GM18505 (cell line): ENCODE measurements at regions not wholly inside any gene's neighbourhood (a gene's known extent, or its start where the extent isn't known, plus 50 kb on each side); places are given as distances from the start of the nearest gene placed in this dataset.

Experiments
- ATAC-seq: cut with Tn5 transposase; IDR thresholded peaks from one replicate; pipeline ENCODE4 v1.9.1; 2021; ENCODE audit not compliant: unreplicated experiment
- POLR2A ChIP-seq: IDR thresholded peaks from 4 replicates; pipeline ENCODE4 v1.6.1; 2011; ENCODE audit warnings: borderline replicate concordance; ENCODE audit not compliant: insufficient read depth, insufficient read length; ENCODE audit errors: extremely low read depth

DNA sequence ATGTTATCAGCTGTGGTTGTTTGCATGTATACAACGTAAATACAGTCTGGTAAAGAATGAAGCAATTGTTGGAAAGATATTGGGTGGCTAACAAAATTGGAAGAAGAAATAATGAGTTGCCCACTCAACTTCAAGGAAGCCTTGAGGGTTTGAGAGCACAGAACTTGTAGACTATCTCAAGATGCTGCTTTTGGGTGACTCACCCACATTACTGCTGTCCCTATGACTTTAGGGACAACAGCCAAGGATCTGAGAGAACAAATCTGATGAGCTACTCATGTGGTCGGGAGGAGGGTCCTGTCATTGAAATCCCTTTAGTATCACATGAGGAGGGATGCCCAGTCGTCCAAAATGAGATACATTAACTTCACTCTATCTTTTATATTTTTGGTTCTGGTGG, 261.8 kb downstream of the GAS1 start:
- no peak for ATAC-seq
- no peak for TF ChIP-seq POLR2A

DNA sequence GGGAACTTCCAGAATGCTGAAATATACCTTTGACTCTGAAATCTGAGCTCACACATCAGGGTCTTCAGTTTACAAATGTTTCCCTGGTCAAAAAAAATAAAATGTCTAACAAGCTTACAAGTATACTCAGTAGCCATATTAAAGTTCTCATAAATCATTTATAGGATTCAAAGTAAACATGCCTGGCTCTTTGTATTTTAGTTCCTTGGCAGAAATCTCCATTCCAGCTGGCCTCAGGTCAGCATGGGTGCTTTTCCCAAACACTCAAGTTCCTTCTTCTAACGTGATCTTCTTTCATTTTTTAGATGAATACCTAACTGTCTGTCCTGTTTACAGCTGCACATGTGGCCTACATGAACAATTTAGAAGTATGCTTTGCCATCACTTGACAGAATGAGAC, 263.2 kb downstream of the GAS1 start:
- TF ChIP-seq POLR2A = no peak
- no peak for ATAC-seq

DNA sequence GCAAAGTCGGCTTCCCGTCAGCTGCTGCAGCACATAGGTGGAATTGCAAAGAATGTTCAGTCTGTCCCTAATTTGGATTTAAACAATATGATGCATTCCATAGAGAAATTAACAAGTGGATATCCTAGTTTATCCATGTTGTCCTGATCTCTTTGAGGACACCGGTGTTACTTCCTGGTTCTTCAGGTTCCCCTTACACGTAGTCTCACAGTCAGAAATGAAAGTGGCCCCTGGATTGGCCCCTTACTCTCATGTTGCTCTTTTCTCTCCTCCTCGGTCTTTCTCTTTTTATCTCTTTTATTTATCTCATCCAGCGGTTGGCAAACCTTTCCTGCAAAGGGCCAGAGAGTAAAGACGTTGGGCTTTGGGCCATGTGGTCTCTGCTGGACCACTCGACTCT, 265.1 kb downstream of the GAS1 start:
- no peak for TF ChIP-seq POLR2A
- no peak for ATAC-seq

DNA sequence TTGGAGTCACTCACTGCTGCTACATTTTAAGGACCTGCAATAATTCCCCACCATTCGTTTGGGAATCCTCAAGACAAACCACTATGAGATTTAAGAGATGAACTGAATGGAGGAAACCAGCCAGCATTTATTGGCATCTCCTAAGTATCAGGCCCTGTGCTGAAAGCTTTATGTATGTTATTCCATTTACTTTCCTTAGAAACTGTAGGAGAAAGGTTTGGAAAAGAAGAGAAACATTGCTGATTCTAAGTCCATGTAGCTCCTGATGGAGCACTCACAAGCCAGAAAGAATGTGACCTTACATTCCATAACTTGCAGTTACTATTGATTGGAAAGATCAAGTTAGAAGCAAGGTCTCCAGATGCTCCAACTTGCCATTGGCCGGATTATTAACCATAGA, 267.4 kb downstream of the GAS1 start:
- no peak for ATAC-seq
- no peak for TF ChIP-seq POLR2A

DNA sequence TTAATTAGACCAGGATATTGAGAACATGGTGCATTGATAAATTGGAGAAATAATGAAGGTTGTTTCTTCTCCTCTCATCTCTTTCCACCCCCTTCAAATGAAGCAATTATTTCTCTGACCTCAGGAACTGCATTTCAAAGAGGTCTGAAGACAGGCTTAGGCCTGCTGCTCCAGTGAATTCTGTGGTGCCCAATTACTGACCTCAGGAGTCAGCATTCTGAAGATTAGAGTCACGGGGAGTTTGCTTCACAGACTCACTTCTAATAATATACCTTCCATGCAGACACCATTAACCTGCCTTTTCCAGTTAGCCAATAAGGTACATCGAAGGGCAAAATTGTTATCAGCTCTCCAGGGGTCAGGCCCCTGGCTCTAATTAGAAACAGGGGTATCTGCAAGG, 270.9 kb downstream of the GAS1 start:
- no peak for TF ChIP-seq POLR2A
- ATAC-seq = no peak

DNA sequence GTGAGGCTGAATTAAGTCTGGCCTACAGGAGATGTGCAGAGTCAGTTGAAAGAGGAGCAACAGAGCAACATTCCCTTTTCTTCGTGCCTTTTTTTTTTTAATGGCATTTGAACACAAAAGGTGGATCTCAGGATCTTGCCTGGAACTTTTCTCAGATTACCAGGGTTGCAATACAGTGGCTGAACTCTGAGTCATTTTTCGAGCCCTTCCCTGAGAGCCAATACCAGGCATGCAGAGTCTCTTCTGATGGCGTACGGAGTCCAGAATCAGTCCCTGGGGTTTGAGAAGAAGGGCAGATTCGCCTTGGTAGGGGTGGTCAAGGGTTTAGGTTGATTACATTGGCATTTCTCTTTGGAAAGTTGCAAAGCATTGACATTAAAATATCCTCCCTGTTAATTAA, 271.5 kb downstream of the GAS1 start:
- TF ChIP-seq POLR2A = no peak
- no peak for ATAC-seq

DNA sequence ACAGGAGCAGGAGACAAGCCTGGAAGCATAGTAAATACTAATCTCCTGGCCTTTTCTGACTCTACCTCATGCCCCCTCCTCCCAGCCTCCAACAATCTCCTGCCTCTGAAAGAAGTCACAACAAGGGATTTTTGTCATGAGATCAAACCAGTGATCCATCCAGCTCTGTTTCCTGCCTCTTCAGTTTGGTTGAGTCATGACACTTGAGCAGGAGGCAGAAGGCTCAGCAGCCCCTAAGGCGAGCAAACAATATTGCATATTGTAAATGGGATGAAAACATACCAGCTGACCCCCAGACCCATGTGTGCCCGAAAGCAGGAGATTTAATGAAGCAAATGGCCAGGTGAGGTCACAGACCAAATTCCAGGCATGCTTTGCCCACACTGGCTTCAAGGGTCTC, 272.8 kb downstream of the GAS1 start:
- TF ChIP-seq POLR2A = no peak
- ATAC-seq = no peak

DNA sequence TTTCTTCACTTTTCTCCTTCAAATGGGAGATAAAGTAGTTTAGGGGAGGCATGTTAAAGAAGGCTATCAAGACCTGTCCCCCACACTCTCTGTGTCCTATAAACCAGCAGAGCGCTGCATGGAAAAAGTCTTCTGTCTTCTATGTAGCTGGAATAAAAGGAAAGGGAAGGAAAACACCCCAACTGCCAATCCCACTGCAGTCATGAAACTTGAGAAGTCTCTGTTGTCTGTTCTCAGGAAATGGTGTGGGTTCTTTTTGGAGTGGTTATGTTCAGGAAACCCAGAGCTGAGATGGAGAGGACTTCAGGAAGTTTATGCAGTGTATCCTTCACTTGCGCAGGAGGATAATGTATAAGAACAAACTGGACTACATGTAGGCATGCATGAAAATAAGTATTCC, 274.3 kb downstream of the GAS1 start:
- TF ChIP-seq POLR2A = no peak

DNA sequence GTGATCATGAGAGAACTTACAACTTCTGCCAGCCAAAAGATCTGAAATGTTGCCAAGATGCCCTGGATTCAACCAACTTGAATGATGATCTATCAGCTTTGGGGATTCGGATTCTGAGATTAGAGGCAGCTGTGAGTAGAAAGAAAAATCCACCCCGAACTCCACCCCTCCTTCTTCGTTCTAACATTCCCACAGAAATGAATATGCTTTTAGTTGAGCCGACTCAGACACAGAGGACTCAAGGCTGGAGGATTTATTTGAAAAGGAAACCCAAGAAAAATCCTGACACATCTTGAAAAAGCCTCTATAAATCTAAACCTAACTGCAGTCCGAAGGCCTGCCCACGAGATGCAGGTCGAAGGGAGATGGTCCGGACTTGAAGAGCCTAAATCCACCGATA, 275.0 kb downstream of the GAS1 start:
- no peak for TF ChIP-seq POLR2A
- ATAC-seq = no peak

More for the DNA sequence above, 274.3 kb downstream of the GAS1 start:
- no peak for ATAC-seq

DNA sequence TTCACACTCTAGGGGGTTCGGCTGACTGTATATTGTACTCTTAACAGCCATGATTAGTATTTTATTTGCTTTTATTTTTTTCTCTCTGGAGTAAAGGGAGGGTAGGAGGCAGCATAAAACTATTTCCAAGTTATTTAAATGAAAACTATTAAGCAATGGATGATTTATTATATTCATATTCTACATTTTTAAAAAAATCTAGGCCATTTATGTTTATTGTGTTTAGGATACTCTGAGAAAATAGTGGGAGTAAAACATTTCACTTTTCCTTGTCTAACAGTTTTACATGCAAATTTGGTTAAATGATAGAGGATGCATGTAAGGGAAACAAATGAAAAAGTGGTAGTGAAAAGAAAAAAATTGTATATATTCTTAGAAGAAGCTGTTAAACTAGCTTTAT, 276.3 kb downstream of the GAS1 start:
- TF ChIP-seq POLR2A = no peak
- ATAC-seq = no peak

DNA sequence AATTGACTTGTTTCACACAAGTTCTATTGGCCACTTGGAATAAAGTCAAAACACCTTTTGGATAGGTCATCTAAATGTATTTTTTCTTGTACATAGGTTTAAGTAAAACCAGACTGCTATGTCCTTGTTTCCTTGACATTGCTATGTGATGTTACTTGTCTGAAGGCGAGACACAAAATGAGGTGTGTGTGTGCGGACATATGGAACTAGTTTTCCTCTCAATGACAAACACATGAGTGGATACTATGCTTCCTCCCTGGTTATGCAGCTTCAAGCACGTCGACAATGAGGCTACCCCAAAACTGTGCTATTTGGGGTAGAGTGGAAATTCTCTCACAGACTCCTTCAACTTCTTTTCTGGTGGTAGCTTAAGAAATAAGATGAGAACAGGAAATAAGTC, 276.8 kb downstream of the GAS1 start:
- ATAC-seq = no peak
- TF ChIP-seq POLR2A = no peak

DNA sequence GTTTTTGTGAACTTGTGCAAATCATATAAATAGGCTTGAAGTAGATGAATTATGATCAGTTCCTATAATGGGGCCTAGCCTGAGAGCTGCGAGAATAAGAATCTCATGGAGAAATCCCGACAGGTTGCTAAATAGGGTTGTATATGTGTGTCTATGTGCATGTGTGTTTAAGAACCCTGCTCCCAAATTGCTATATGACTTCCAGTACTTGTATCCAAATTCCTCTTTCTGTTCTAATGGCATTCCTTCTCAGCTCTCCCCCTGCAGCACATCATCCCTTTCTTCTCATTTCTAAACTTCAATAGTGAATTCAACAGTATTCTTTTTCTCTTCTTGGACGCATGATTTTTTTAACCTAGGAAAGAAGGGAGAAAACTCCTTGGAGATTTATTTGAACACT, 277.2 kb downstream of the GAS1 start:
- no peak for ATAC-seq
- no peak for TF ChIP-seq POLR2A

DNA sequence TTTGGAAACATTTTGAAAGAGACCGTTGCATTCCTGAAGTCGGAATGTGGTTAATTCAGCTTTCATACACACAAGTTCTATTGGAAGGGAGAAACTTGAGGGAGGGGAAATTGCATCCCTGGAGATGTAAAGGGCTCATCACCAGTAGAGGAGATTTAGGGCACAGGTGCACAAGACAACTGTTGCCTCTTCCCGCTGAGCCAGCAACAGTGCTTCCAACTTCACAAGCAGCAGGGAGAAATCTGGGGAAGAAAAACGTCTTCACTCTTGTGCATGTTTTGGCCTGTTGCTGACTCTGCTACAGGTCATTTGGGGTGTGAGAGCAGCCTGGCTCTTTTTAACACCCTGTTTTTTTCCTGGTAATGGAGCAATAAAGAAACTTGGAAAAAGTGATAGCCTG, 277.9 kb downstream of the GAS1 start:
- TF ChIP-seq POLR2A = no peak
- no peak for ATAC-seq

DNA sequence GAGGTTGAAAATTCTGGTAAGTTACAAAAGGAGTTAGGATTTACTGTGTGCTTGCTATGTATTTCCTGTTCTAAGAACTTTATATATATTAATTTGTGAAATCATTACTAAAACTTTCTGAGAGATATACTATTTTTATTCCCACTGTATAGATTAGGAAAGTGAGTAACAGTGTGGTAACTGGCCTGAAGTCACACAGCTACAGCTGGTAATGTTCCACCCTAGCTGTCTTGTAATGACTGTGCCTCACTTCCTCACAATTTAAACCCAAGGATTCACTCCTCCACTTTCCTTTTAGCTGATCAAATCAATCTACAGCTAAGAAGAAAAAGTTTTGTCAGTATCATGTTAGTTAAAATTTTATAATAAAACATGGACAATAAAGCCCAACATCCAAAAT, 278.8 kb downstream of the GAS1 start:
- TF ChIP-seq POLR2A = no peak
- no peak for ATAC-seq

DNA sequence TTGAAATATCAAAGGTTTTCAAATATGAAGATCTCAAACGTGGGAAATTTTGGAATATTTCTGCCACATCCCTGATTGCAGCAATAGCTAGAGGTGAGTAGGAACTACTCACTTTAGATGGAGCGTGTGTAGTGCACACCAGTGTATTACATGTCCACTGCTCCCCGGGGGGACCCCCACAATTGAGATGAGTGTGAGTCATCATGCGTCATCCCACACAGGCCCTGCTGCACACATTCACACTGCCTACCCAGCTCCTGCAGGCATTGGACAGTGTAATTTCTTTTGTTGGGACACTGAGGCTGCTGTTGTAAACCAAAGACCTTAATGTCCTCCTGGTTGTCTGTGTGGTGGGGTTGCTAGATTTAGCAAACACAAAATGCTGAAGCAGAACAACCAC, 280.0 kb downstream of the GAS1 start:
- no peak for ATAC-seq
- no peak for TF ChIP-seq POLR2A
